SJCRH30 (cell line): ENCODE measurements at regions not wholly inside any gene's neighbourhood (a gene's known extent, or its start where the extent isn't known, plus 50 kb on each side); places are given as distances from the start of the nearest gene placed in this dataset.
A peak's percentile ranks its signal among the peaks of the same experiment; 100 is the strongest.

Experiments
- DNase-seq, 2 experiments: peaks; one replicate each; pipeline ENCODE4 v3.0.0-alpha.2; 2015 to 2020
- H3K27ac ChIP-seq: fragments of 250-450 bp; sonication (Bioruptor Pico); 2 replicates; pipeline ENCODE4 v1.5.1; 2020; ENCODE audit warnings: mild to moderate bottlenecking, moderate library complexity
- H3K27me3 ChIP-seq: fragments of 250-450 bp; sonication (Bioruptor Pico); 2 replicates; pipeline ENCODE4 v1.5.1; 2020; ENCODE audit warnings: mild to moderate bottlenecking, moderate library complexity
- H3K36me3 ChIP-seq: fragments of 250-450 bp; sonication (Bioruptor Pico); 2 replicates; pipeline ENCODE4 v1.5.1; 2020; ENCODE audit warnings: mild to moderate bottlenecking, moderate library complexity
- H3K4me1 ChIP-seq: fragments of 250-450 bp; sonication (Bioruptor Pico); 2 replicates; pipeline ENCODE4 v1.5.1; 2020; ENCODE audit warnings: mild to moderate bottlenecking, moderate library complexity
- H3K4me3 ChIP-seq: fragments of 250-450 bp; sonication (Bioruptor Pico); 2 replicates; pipeline ENCODE4 v1.5.1; 2020; ENCODE audit warnings: mild to moderate bottlenecking, moderate library complexity
- H3K9me3 ChIP-seq: fragments of 250-450 bp; sonication (Bioruptor Pico); replicated peaks from 2 replicates; pipeline ENCODE4 v1.5.1; 2020; ENCODE audit warnings: mild to moderate bottlenecking, moderate library complexity

- no peak overlapping the region for H3K27ac ChIP-seq
- H3K36me3 ChIP-seq = no peaks in the 10 kb centered on the region
- no peak for DNase-seq
- H3K27me3 ChIP-seq = no peaks in the 10 kb centered on the region; the same call in 1 of the 2 replicates
- no peaks in the 10 kb centered on the region for H3K9me3 ChIP-seq
- 0 out of 2 replicates have a peak, but pooled peaks cover 3% of the 10 kb centered on the region for H3K4me1 ChIP-seq
- no peak overlapping the region for H3K4me3 ChIP-seq
Measured at GRCh38 chr14:27175489-27175888, 577.7 kb upstream of the NOVA1 start.

- H3K36me3 ChIP-seq = no peaks in the 10 kb centered on the region
- no peak overlapping the region for H3K27ac ChIP-seq
- no peak overlapping the region for H3K4me3 ChIP-seq
- 0 out of 2 replicates have a peak, but pooled peaks cover 3% of the 10 kb centered on the region for H3K4me1 ChIP-seq
- no peaks in the 10 kb centered on the region; the same call in 1 of the 2 replicates for H3K27me3 ChIP-seq
- DNase-seq = peak in 1 of 2 experiments; percentile 12
- H3K9me3 ChIP-seq = no peaks in the 10 kb centered on the region
Measured at GRCh38 chr14:27181333-27181732, 583.5 kb upstream of the NOVA1 start.

GRCh38 chr14:27184427-27184826 is 586.6 kb upstream of the NOVA1 start:
- Histone ChIP-seq H3K36me3 (no peaks in the 10 kb centered on the region), H3K4me3 (no peak overlapping the region), H3K27ac (no peak overlapping the region), H3K27me3 (no peaks in the 10 kb centered on the region), H3K9me3 (no peaks in the 10 kb centered on the region), H3K4me1 (no peaks in the 10 kb centered on the region)
- no peak for DNase-seq

- DNase-seq = no peak
- H3K36me3 ChIP-seq = no peaks in the 10 kb centered on the region
- no peaks in the 10 kb centered on the region for H3K4me1 ChIP-seq
- H3K27me3 ChIP-seq = no peaks in the 10 kb centered on the region
- no peak overlapping the region for H3K4me3 ChIP-seq
- H3K27ac ChIP-seq = no peak overlapping the region
- no peaks in the 10 kb centered on the region for H3K9me3 ChIP-seq
Measured at GRCh38 chr14:27186048-27186447, 588.2 kb upstream of the NOVA1 start.

GRCh38 chr14:27187136-27187535 is 589.3 kb upstream of the NOVA1 start:
- Histone ChIP-seq H3K27ac (no peak overlapping the region), H3K9me3 (no peaks in the 10 kb centered on the region), H3K36me3 (no peaks in the 10 kb centered on the region), H3K27me3 (no peaks in the 10 kb centered on the region), H3K4me1 (no peaks in the 10 kb centered on the region), H3K4me3 (no peak overlapping the region)
- DNase-seq = no peak

GRCh38 chr14:27190296-27190695 is 592.5 kb upstream of the NOVA1 start:
- Histone ChIP-seq H3K4me3 (no peak overlapping the region), H3K4me1 (no peaks in the 10 kb centered on the region), H3K9me3 (no peaks in the 10 kb centered on the region), H3K27ac (no peak overlapping the region), H3K36me3 (no peaks in the 10 kb centered on the region), H3K27me3 (no peaks in the 10 kb centered on the region)
- DNase-seq = no peak

- no peaks in the 10 kb centered on the region for H3K4me1 ChIP-seq
- no peaks in the 10 kb centered on the region for H3K36me3 ChIP-seq
- no peak for DNase-seq
- H3K27me3 ChIP-seq = no peaks in the 10 kb centered on the region; the same call in 1 of the 2 replicates
- H3K4me3 ChIP-seq = no peak overlapping the region
- H3K27ac ChIP-seq = no peak overlapping the region
- H3K9me3 ChIP-seq = no peaks in the 10 kb centered on the region
Measured at GRCh38 chr14:27199272-27199671, 601.4 kb upstream of the NOVA1 start.

GRCh38 chr14:27205036-27205435 is 607.2 kb upstream of the NOVA1 start:
- Histone ChIP-seq H3K27me3 (peaks cover 3% of the 10 kb centered on the region; the same call in 1 of the 2 replicates), H3K4me1 (no peaks in the 10 kb centered on the region), H3K9me3 (no peaks in the 10 kb centered on the region), H3K36me3 (no peaks in the 10 kb centered on the region), H3K4me3 (no peak overlapping the region), H3K27ac (no peak overlapping the region)
- DNase-seq = no peak

- Histone ChIP-seq H3K27me3 (0 out of 2 replicates have a peak, but pooled peaks cover 3% of the 10 kb centered on the region), H3K36me3 (no peaks in the 10 kb centered on the region), H3K4me3 (no peak overlapping the region), H3K27ac (no peak overlapping the region), H3K9me3 (no peaks in the 10 kb centered on the region), H3K4me1 (no peaks in the 10 kb centered on the region)
- DNase-seq = no peak
Measured at GRCh38 chr14:27211741-27212140, 613.9 kb upstream of the NOVA1 start.

- H3K27me3 ChIP-seq = no peaks in the 10 kb centered on the region
Measured at GRCh38 chr14:27222671-27223070, 624.8 kb upstream of the NOVA1 start.

GRCh38 chr14:27223906-27224305 is 626.1 kb upstream of the NOVA1 start:
- peaks cover 5% of the 10 kb centered on the region; the same call in 1 of the 2 replicates for H3K4me1 ChIP-seq
- no peak overlapping the region for H3K27ac ChIP-seq
- no peak for DNase-seq

More at GRCh38 chr14:27222671-27223070, 624.8 kb upstream of the NOVA1 start:
- H3K4me1 ChIP-seq = peaks cover 5% of the 10 kb centered on the region; the same call in 1 of the 2 replicates
- H3K9me3 ChIP-seq = no peaks in the 10 kb centered on the region
- no peaks in the 10 kb centered on the region for H3K36me3 ChIP-seq
- H3K27ac ChIP-seq = no peak overlapping the region
- no peak for DNase-seq
- H3K4me3 ChIP-seq = no peak overlapping the region

GRCh38 chr14:27228053-27228452 is 630.2 kb upstream of the NOVA1 start:
- Histone ChIP-seq H3K4me3 (no peak overlapping the region), H3K9me3 (no peaks in the 10 kb centered on the region), H3K27ac (no peak overlapping the region), H3K4me1 (peaks cover 5% of the 10 kb centered on the region; the same call in 1 of the 2 replicates), H3K27me3 (no peaks in the 10 kb centered on the region), H3K36me3 (no peaks in the 10 kb centered on the region)
- peak in 1 of 2 experiments; percentile 18 for DNase-seq

More at GRCh38 chr14:27223906-27224305, 626.1 kb upstream of the NOVA1 start:
- Histone ChIP-seq H3K27me3 (no peaks in the 10 kb centered on the region), H3K9me3 (no peaks in the 10 kb centered on the region), H3K36me3 (no peaks in the 10 kb centered on the region), H3K4me3 (no peak overlapping the region)

- H3K9me3 ChIP-seq = no peaks in the 10 kb centered on the region
- H3K4me1 ChIP-seq = no peaks in the 10 kb centered on the region
- H3K27me3 ChIP-seq = no peaks in the 10 kb centered on the region
- no peak overlapping the region for H3K4me3 ChIP-seq
- no peaks in the 10 kb centered on the region for H3K36me3 ChIP-seq
- DNase-seq = no peak
- no peak overlapping the region for H3K27ac ChIP-seq
Measured at GRCh38 chr14:27234331-27234730, 636.5 kb upstream of the NOVA1 start.

- no peaks in the 10 kb centered on the region for H3K36me3 ChIP-seq
Measured at GRCh38 chr14:27236601-27237000, 638.8 kb upstream of the NOVA1 start.

GRCh38 chr14:27242874-27243273 is 645.0 kb upstream of the NOVA1 start:
- H3K27me3 ChIP-seq = no peaks in the 10 kb centered on the region
- no peaks in the 10 kb centered on the region for H3K4me1 ChIP-seq
- H3K4me3 ChIP-seq = no peak overlapping the region
- no peaks in the 10 kb centered on the region for H3K36me3 ChIP-seq
- H3K9me3 ChIP-seq = no peaks in the 10 kb centered on the region
- peak in 1 of 2 experiments; percentile 22 for DNase-seq
- no peak overlapping the region for H3K27ac ChIP-seq

More at GRCh38 chr14:27236601-27237000, 638.8 kb upstream of the NOVA1 start:
- H3K4me1 ChIP-seq = no peaks in the 10 kb centered on the region
- no peaks in the 10 kb centered on the region for H3K27me3 ChIP-seq
- no peak for DNase-seq
- no peaks in the 10 kb centered on the region for H3K9me3 ChIP-seq
- no peak overlapping the region for H3K4me3 ChIP-seq
- H3K27ac ChIP-seq = no peak overlapping the region

- H3K27me3 ChIP-seq = no peaks in the 10 kb centered on the region
- H3K9me3 ChIP-seq = peaks cover under 1% of the 10 kb centered on the region; the same call in 1 of the 2 replicates
- H3K4me3 ChIP-seq = no peak overlapping the region
- no peak overlapping the region for H3K27ac ChIP-seq
- H3K4me1 ChIP-seq = no peaks in the 10 kb centered on the region
- H3K36me3 ChIP-seq = no peaks in the 10 kb centered on the region
- DNase-seq = no peak
Measured at GRCh38 chr14:27243365-27243764, 645.5 kb upstream of the NOVA1 start.
